HepG2 (cell line): ENCODE measurements at regions not wholly inside any gene's neighbourhood (a gene's known extent, or its start where the extent isn't known, plus 50 kb on each side); places are given as distances from the start of the nearest gene placed in this dataset.

Experiments
- ARHGAP35 ChIP-seq: sonication (generic); formaldehyde crosslinking; IDR thresholded peaks from 2 replicates; pipeline ENCODE4 v1.9.0; 2022; ENCODE audit warnings: mild to moderate bottlenecking, inconsistent platforms, moderate library complexity, missing genetic modification reagents, borderline replicate concordance
- BCLAF1 ChIP-seq: fragments of 450-650 bp; IDR thresholded peaks from 2 replicates; pipeline ENCODE4 v1.6.1; 2017; ENCODE audit warnings: mild to moderate bottlenecking
- BHLHE40 ChIP-seq: IDR thresholded peaks from 2 replicates; pipeline ENCODE4 v1.6.1; 2011; ENCODE audit warnings: low read length, improper control_type of control experiment
- CTCF ChIP-seq: sonication (generic); formaldehyde crosslinking; IDR thresholded peaks from 2 replicates; pipeline ENCODE4 v1.5.0; 2020; ENCODE audit warnings: mild to moderate bottlenecking, missing genetic modification reagents, moderate library complexity
- MAX ChIP-seq: IDR thresholded peaks from 2 replicates; pipeline ENCODE4 v1.6.1; 2012; ENCODE audit warnings: inconsistent platforms
- MED1 ChIP-seq: sonication (generic); formaldehyde crosslinking; IDR thresholded peaks from 2 replicates; pipeline ENCODE4 v1.4.0; 2020; ENCODE audit warnings: missing genetic modification reagents
- PITX1 ChIP-seq: sonication (generic); formaldehyde crosslinking; IDR thresholded peaks from 2 replicates; pipeline ENCODE4 v1.5.1; 2020; ENCODE audit warnings: mild to moderate bottlenecking, missing genetic modification reagents
- PLSCR1 ChIP-seq: sonication (generic); formaldehyde crosslinking; IDR thresholded peaks from 2 replicates; pipeline ENCODE4 v1.5.0; 2020; ENCODE audit warnings: missing genetic modification reagents, mild to moderate bottlenecking, borderline replicate concordance
- RFXANK ChIP-seq: IDR thresholded peaks from 2 replicates; pipeline ENCODE4 v1.6.1; 2016
- RNF2 ChIP-seq: fragments of 450-650 bp; conservative IDR thresholded peaks from 2 replicates; pipeline ENCODE4 v1.6.1; 2016; ENCODE audit warnings: low read depth
- SOX13 ChIP-seq, 3 experiments: fragments of 450-650 bp in 1 of 3; sonication (generic) in 1 of 3; formaldehyde crosslinking in 1 of 3; IDR thresholded peaks in 2 of 3; conservative IDR thresholded peaks in 1 of 3; 2 replicates each; pipeline versions ENCODE4 v1.5.0 to v1.6.1; 2016 to 2020; ENCODE audit warnings: antibody characterized with exemption in 1 of 3, mild to moderate bottlenecking in 1 of 3, missing compliant biosample characterization in 1 of 3, missing genetic modification reagents in 1 of 3, moderate library complexity in 1 of 3
- ZNF142 ChIP-seq: sonication (generic); formaldehyde crosslinking; IDR thresholded peaks from 2 replicates; pipeline ENCODE4 v1.4.0; 2020; ENCODE audit warnings: missing genetic modification reagents
- ZNF367 ChIP-seq: sonication (generic); formaldehyde crosslinking; IDR thresholded peaks from 2 replicates; pipeline ENCODE4 v1.4.0; 2020; ENCODE audit warnings: missing genetic modification reagents, borderline replicate concordance
- ZSCAN5A ChIP-seq: sonication (generic); formaldehyde crosslinking; IDR thresholded peaks from 2 replicates; pipeline ENCODE4 v1.8.0; 2022; ENCODE audit warnings: mild to moderate bottlenecking, missing genetic modification reagents, borderline replicate concordance

- no peak for TF ChIP-seq BCLAF1
- no peak for TF ChIP-seq MED1
- TF ChIP-seq RNF2 = no peak
- no peak for TF ChIP-seq PITX1
- TF ChIP-seq ZSCAN5A = no peak
- TF ChIP-seq BHLHE40 = no peak
- no peak for TF ChIP-seq MAX
- TF ChIP-seq CTCF (CRISPR knock-in tag) = no peak
- TF ChIP-seq ARHGAP35 (CRISPR knock-in tag) = no peak
- TF ChIP-seq RFXANK (CRISPR knock-in tag) = no peak
- TF ChIP-seq PLSCR1 (CRISPR knock-in tag) = no peak
- no peak for TF ChIP-seq ZNF142 (CRISPR knock-in tag)
- no peak for TF ChIP-seq ZNF367
- no peak for TF ChIP-seq SOX13 (IDR thresholded peaks at IDR 0.05)
- TF ChIP-seq SOX13 (CRISPR knock-in tag; conservative IDR thresholded peaks at IDR 0.05 in 1 of 2, IDR thresholded peaks at IDR 0.05 in 1 of 2) = no peak
Measured at GRCh38 chr17:71145486-71145885, 975.3 kb upstream of the SOX9 start.
